ENCODE measurements at regions not wholly inside any gene's neighbourhood (a gene's known extent, or its start where the extent isn't known, plus 50 kb on each side); places are given as distances from the start of the nearest gene placed in this dataset.

DNA sequence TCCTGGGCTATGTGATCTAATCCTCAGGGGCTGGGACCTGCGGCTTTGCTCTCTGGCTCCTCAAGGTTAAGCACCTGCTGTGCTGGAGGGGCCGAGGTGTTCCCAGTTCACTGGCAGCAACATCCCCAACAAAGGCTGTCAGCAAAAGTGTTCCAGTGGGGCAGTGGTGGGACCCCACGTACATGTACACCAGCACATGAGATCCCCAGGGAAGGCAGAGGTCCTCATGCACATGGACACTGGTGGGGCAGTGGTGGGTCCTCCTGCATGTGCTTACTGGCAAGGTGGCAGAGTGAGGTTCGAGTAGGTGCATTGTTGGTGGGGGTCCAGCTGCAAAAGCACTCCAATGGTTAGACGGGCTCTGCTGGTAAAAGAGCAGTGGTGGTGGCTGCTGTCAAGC is 255.6 kb upstream of the MPDZ start:
- CTCF ChIA-PET, result no interaction called here
- TF ChIP-seq, protein P1, sequence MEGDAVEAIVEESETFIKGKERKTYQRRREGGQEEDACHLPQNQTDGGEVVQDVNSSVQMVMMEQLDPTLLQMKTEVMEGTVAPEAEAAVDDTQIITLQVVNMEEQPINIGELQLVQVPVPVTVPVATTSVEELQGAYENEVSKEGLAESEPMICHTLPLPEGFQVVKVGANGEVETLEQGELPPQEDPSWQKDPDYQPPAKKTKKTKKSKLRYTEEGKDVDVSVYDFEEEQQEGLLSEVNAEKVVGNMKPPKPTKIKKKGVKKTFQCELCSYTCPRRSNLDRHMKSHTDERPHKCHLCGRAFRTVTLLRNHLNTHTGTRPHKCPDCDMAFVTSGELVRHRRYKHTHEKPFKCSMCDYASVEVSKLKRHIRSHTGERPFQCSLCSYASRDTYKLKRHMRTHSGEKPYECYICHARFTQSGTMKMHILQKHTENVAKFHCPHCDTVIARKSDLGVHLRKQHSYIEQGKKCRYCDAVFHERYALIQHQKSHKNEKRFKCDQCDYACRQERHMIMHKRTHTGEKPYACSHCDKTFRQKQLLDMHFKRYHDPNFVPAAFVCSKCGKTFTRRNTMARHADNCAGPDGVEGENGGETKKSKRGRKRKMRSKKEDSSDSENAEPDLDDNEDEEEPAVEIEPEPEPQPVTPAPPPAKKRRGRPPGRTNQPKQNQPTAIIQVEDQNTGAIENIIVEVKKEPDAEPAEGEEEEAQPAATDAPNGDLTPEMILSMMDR (conservative IDR thresholded peaks at IDR 0.05; ENCODE audit: low read depth), result no peak
- POLR2A ChIA-PET (ENCODE audit: low non-redundant PET), result no interaction called here
- H3K27ac ChIP-seq, result no peak overlapping the region
- DNase-seq (ENCODE audit: low spot score), result no peak

DNA sequence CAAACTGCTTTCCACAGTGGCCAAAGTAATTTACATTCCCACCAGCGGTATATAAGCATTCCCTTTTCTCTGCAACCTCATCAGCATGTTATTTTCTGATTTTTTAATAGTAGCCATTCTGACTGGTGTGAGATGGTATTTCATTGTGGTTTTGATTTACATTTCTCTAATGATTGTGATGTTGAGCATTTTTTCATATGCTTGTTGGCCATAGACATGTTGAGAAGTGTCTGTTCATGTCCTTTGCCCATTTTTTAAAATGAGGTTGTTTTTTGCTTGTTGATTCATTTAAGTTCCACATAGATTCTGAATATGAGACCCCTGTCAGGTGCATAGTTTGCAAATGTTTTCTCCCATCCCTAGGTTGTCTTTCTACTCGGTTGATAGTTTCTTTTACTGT is 254.5 kb upstream of the MPDZ start:
- TF ChIP-seq, protein P1 (conservative IDR thresholded peaks at IDR 0.05; ENCODE audit: low read depth), result no peak
- ChIA-PET POLR2A (ENCODE audit: low non-redundant PET) (no interaction called here), CTCF (interaction anchor here (0.6 kb wide), 1 partner anchor 499 kb away, joined by 3 read pairs; no protein-coding TSS in a partner anchor)
- H3K27ac ChIP-seq, result no peak overlapping the region
- DNase-seq (ENCODE audit: low spot score), result no peak

DNA sequence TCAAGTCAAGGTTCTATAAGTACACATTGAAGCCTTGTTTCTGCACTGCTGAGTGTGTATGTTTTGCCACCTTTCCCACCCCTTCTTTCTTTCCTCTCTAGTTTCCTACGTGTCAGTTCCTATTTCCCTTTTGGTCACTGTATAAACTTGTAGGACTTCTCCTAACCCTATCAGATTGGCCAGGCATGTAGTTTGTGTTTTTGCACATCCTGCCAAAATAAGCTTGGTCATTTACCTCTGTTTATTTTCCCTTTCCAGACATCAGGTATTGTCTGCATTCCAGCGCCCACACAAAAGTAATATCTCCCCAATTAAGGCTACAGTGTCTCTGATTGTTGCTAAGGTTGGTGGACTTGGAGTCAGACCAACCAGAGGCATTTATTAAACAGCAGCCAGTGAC is 252.9 kb upstream of the MPDZ start:
- H3K27ac ChIP-seq, result no peak overlapping the region
- TF ChIP-seq, protein P1 (conservative IDR thresholded peaks at IDR 0.05; ENCODE audit: low read depth), result no peak
- POLR2A ChIA-PET (ENCODE audit: low non-redundant PET), result no interaction called here
- CTCF ChIA-PET, result no interaction called here
- no peak for DNase-seq (ENCODE audit: low spot score)

DNA sequence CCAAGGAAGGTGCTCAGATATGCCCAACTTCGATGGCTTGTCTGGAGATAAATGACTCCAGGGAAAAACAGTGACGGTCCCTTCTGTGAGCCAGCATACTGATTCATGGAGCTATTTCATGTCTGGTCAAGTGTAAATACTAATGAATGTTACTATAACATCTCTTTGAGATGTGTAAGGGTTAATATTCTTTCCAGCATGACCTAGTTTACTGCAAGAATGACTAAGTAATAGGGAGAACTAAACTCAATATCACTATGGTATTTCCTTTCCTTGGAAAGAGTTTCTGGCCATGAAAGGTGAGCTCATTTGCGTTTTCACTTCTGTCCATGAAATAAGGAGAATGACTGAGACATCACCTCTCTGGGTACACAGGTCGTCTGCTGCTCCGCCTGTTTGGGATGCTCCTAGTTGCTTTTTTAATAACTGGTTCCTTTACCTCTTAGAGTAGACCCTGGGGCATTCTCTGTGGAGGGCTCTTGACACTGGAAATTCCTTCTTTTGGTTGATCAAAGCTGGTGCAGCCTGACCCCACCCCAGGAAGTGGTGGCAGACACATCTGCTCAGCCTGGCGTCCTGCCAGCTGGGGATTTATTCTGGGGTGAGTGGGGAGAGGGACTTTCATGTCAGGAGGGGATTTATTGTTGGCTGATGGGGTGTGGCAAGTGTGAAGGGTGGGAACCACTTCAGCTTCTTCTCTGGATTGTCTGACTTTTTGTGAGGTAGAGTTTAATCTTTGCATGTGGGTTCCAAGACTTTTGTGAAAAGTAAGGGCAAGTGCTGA is 250.0 kb upstream of the MPDZ start:
- peak overlapping the region; percentile 58 for H3K27ac ChIP-seq
- TF ChIP-seq, protein P1 (conservative IDR thresholded peaks at IDR 0.05; ENCODE audit: low read depth), result no peak
- peak; percentile 15 for DNase-seq (ENCODE audit: low spot score)
- POLR2A ChIA-PET (ENCODE audit: low non-redundant PET), result no interaction called here
- CTCF ChIA-PET, result interaction anchor here (1.4 kb wide), 1 partner anchor 824 kb away, joined by 5 read pairs; no protein-coding TSS in a partner anchor

DNA sequence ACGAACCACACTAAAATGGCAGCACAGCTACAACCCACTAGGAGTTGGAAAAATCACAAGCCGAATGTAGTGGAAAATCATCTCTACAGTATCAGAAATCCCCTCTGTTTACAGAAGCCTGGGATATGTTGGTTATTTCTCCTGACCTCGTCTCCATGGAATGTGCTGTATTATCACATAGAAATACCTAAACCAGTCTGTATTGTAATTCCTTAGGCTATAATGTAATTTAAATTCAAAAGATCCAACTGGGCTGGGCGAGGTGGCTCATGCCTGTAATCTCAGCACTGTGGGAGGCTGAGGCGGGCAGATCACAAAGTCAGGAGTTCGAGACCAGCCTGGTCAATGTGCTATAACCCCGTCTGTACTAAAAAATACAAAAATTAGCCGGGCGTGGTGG is 244.8 kb upstream of the MPDZ start:
- ChIA-PET CTCF (no interaction called here), POLR2A (ENCODE audit: low non-redundant PET) (no interaction called here)
- DNase-seq (ENCODE audit: low spot score), result no peak

DNA sequence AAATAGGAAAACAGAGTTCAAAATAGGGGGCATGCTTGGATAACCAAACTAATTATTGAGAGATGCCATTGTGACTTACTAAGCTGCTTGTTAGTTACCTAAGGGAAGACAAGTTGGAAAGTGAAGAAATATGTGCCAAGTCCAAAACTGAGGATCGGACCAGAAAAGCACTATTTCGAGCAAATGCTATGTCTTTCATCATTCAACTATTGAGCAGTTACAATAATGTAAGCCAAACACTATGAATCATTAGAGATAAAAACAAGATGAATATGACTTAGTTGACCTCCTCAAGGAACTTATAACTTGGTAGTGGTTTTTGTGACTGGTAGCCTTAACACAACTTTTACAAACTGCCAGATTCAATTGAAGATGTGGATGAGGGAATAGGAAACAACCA is 240.6 kb upstream of the MPDZ start:
- CTCF ChIA-PET, result no interaction called here
- TF ChIP-seq, protein P1 (conservative IDR thresholded peaks at IDR 0.05; ENCODE audit: low read depth), result no peak
- POLR2A ChIA-PET (ENCODE audit: low non-redundant PET), result no interaction called here
- H3K27ac ChIP-seq, result no peak overlapping the region
- no peak for DNase-seq (ENCODE audit: low spot score)

More for the DNA sequence above, 244.8 kb upstream of the MPDZ start:
- no peak overlapping the region for H3K27ac ChIP-seq
- TF ChIP-seq, protein P1 (conservative IDR thresholded peaks at IDR 0.05; ENCODE audit: low read depth), result no peak

Measured in RWPE1 (cell line).